Uterus (tissue), 3 donors: ENCODE measurements at regions not wholly inside any gene's neighbourhood (a gene's known extent, or its start where the extent isn't known, plus 50 kb on each side); places are given as distances from the start of the nearest gene placed in this dataset.

Experiments
- DNase-seq, 2 donors: peaks; one replicate each; pipeline ENCODE4 v3.0.0-alpha.2; 2019 to 2020
- H3K27ac ChIP-seq, 2 donors: fragments of 200-600 bp; sonication (generic); 1 replicate in 1 of 2; 2 replicates in 1 of 2; pipeline ENCODE4 v1.5.1; 2016 to 2018
- H3K27me3 ChIP-seq, 2 donors: fragments of 200-600 bp; sonication (generic); one replicate each; pipeline ENCODE4 v1.5.1; 2018 to 2019; ENCODE audit warnings: control low read depth in 1 of 2
- H3K36me3 ChIP-seq, 2 donors: fragments of 200-600 bp; sonication (generic); one replicate each; pipeline ENCODE4 v1.5.1; 2019; ENCODE audit warnings: control low read depth in 1 of 2
- H3K4me1 ChIP-seq, 2 donors: fragments of 200-600 bp; sonication (generic); one replicate each; pipeline ENCODE4 v1.5.1; 2018 to 2019; ENCODE audit warnings: control low read depth in 1 of 2
- H3K4me3 ChIP-seq, 2 donors: fragments of 200-600 bp; sonication (generic); 1 replicate in 1 of 2; 2 replicates in 1 of 2; pipeline ENCODE4 v1.5.1; 2018 to 2019; ENCODE audit warnings: mild to moderate bottlenecking in 1 of 2
- H3K9me3 ChIP-seq, 2 donors: fragments of 200-600 bp; sonication (generic); one replicate each; pipeline ENCODE4 v1.5.1; 2019; ENCODE audit warnings: control low read depth in 1 of 2
- POLR2A ChIP-seq, 2 donors: fragments of 450-650 bp; IDR thresholded peaks; one replicate each; pipeline ENCODE4 v1.6.1; 2016; ENCODE audit warnings: antibody characterized with exemption in 2 of 2, mild to moderate bottlenecking in 1 of 2, moderate library complexity in 1 of 2
- intact Hi-C: fragments of 100-400 bp; cut with DNase I; formaldehyde crosslinking; loops from one replicate; pipeline ENCODE4 v1.15.1; 2023; ENCODE audit warnings: low total_unique reads
- TF ChIP-seq, protein P1 (sequence below), 4 experiments: fragments of 200-600 bp in 2 of 4; fragments of 450-650 bp in 2 of 4; sonication (generic) in 2 of 4; IDR thresholded peaks; one replicate each; pipeline ENCODE4 v1.5.1; 2016 to 2019; ENCODE audit warnings: antibody characterized with exemption in 4 of 4, mild to moderate bottlenecking in 2 of 4, moderate library complexity in 1 of 4
- donor health status: DM: yes; HTN: yes; CAD: no.

DNA sequence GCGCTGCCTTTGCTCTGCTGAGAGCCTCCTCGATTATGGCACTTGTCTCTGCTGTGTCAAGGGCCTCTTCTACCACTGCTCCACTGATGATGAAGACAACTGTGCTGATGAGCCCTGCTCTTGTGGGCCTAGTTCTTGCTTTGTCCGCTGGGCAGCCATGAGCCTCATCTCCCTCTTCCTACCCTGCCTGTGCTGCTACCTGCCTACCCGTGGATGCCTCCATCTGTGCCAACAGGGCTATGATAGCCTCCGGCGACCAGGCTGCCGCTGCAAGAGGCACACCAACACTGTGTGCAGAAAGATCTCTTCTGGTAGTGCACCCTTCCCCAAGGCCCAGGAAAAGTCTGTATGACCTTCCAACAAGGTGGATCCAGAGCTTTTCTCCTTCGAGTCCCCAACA lies 106.8 kb upstream of the VAMP7 start:
- no peak overlapping the region for H3K4me3 ChIP-seq
- DNase-seq = no peak
- H3K9me3 ChIP-seq = no peaks in the 10 kb centered on the region
- H3K4me1 ChIP-seq = no peaks in the 10 kb centered on the region
- no peaks in the 10 kb centered on the region for H3K36me3 ChIP-seq
- intact Hi-C loops = no loop called here
- TF ChIP-seq, protein P1, sequence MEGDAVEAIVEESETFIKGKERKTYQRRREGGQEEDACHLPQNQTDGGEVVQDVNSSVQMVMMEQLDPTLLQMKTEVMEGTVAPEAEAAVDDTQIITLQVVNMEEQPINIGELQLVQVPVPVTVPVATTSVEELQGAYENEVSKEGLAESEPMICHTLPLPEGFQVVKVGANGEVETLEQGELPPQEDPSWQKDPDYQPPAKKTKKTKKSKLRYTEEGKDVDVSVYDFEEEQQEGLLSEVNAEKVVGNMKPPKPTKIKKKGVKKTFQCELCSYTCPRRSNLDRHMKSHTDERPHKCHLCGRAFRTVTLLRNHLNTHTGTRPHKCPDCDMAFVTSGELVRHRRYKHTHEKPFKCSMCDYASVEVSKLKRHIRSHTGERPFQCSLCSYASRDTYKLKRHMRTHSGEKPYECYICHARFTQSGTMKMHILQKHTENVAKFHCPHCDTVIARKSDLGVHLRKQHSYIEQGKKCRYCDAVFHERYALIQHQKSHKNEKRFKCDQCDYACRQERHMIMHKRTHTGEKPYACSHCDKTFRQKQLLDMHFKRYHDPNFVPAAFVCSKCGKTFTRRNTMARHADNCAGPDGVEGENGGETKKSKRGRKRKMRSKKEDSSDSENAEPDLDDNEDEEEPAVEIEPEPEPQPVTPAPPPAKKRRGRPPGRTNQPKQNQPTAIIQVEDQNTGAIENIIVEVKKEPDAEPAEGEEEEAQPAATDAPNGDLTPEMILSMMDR (IDR thresholded peaks at IDR 0.05) = no peak
- no peak for TF ChIP-seq POLR2A (IDR thresholded peaks at IDR 0.05)
- no peaks in the 10 kb centered on the region for H3K27me3 ChIP-seq
- no peak overlapping the region for H3K27ac ChIP-seq

DNA sequence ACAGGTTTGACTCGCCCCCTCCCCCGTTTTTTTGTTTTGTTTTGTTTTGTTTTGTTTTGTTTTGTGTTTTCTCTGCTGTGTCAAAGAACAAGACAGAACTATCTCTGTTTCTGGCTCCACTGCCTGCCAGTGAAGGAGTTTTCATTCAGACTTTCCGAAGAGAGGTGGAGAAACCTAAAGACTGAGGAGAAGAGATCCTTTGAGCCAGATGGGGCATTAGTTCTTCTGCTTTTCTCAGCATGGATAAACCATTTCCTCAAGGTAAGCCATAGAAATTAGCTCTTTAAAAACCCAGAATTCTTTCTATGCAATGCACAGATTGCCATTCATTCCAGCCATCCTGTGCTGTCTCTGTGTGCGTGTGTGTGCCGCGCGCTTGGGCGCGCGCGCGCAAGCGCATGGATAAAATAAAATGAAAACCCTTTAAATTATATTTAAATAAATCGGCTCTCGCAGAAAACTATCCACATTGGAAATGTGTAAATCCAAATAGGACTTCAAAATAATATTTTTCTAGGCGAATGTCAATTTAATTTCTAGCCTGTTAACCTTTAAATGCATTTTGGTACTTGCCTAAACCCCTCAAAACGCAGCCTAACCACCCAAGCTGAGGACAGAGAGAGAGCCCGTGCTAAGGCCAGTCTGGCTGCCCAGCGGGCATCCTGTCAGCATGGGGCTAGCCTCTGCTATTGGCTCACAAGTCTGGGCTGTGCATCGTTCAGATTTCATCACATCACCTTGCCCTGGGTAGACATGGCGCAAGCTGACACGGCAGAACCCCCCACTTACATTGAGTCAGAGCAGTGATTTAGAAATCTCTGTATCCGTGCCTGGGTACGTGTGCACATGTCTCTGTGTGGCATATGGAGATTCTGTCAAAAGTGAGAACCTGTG lies 113.0 kb upstream of the VAMP7 start:
- H3K27me3 ChIP-seq = no peaks in the 10 kb centered on the region
- peak overlapping the region in 1 of 2 donors; percentile 20 for H3K27ac ChIP-seq
- TF ChIP-seq, protein P1 (IDR thresholded peaks at IDR 0.05) = no peak
- no peak for TF ChIP-seq POLR2A (IDR thresholded peaks at IDR 0.05)
- H3K9me3 ChIP-seq = no peaks in the 10 kb centered on the region
- no peaks in the 10 kb centered on the region for H3K36me3 ChIP-seq
- no peaks in the 10 kb centered on the region for H3K4me1 ChIP-seq
- intact Hi-C loops = no loop called here
- DNase-seq = no peak
- H3K4me3 ChIP-seq = peak overlapping the region in 1 of 2 donors; percentile 32

DNA sequence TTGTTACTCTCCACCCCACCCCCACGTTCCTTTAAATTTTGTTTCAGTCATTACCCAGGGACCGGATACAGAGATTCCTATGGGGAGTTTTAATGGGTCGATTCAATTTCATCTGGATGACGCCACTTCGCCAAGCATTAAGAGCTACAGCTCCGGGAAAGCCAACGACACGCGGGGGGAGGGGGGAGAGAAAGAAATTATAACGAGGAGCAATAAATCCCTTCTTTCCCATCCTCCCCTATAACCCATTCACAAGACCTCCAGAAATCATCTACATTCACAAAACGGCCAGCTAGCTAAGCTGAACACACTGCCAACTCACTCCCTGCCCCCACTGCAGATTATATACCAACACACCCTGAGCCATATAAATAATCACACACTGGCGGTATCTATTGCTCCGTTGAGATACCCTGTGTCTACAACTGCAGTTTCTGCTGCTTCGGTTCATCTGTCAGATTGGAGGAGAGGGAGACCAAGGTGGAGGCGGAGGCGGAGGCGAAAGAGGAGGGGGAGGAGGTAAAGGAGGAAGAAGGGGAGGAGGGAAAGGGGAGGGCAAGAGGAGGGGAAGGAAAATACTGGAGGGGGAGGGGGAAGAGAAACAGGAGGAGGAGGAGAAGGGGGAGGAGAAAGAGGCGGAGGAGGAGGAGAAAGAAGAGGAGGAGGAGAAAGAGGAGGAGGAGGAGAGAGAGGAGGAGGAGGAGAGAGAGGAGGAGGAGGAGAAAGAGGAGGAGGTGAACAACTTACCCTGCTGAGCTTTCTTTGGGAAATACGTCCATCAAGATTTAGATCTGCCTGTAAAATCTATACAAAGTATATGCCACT lies 113.9 kb upstream of the VAMP7 start:
- H3K27ac ChIP-seq = peak overlapping the region; percentile 58 to 61
- H3K27me3 ChIP-seq = no peaks in the 10 kb centered on the region
- DNase-seq = peak; percentile 41 to 59
- H3K9me3 ChIP-seq = no peaks in the 10 kb centered on the region
- H3K4me3 ChIP-seq = peak overlapping the region; percentile 28 to 32
- H3K4me1 ChIP-seq = no peaks in the 10 kb centered on the region
- intact Hi-C loops = no loop called here
- no peaks in the 10 kb centered on the region for H3K36me3 ChIP-seq
- no peak for TF ChIP-seq POLR2A (IDR thresholded peaks at IDR 0.05)
- TF ChIP-seq, protein P1 (IDR thresholded peaks at IDR 0.05) = no peak

DNA sequence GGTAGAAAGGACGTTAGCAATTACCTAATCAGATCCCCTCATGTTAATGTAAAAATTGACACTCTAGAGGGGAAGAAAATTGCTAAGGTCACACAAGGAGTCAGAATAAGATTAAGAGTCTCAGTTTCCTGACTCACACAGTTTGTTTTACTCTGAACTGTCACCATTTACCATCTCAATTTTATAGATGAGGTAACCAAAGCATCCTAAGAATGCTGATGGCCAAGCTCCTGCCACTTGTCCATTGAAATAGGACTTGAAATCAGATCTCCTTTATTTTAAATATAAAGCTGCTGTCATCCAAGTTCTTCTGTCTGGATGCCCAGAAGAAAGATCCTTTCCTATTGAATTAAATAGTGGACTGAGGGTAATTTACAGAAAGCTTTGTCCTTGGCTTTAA lies 114.8 kb upstream of the VAMP7 start:
- Histone ChIP-seq H3K4me3 (no peak overlapping the region), H3K27ac (peak overlapping the region in 1 of 2 donors; percentile 61), H3K36me3 (no peaks in the 10 kb centered on the region), H3K4me1 (no peaks in the 10 kb centered on the region), H3K27me3 (no peaks in the 10 kb centered on the region), H3K9me3 (no peaks in the 10 kb centered on the region)
- intact Hi-C loops = no loop called here
- no peak for DNase-seq
- TF ChIP-seq POLR2A (IDR thresholded peaks at IDR 0.05) = no peak
- TF ChIP-seq, protein P1 (IDR thresholded peaks at IDR 0.05) = no peak

DNA sequence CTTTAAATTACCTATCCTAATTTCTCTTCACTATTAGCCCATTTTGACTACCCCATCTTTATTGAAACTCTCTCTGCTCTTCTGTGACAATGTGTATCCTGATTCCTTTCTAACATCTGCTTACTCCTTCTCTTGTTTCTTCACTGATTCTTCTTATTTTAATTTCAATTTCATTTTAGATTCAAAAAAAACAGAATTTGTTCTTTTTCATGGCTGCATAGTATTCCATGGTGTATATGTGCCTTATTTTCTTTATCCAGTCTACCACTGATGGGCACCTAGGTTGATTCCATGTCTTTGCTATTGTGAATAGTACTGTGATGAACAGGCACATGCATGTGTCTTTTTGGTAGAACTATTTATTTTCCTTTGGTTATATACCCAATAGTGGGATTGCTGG lies 120.0 kb upstream of the VAMP7 start:
- H3K4me1 ChIP-seq = no peaks in the 10 kb centered on the region
- TF ChIP-seq, protein P1 (IDR thresholded peaks at IDR 0.05) = no peak
- TF ChIP-seq POLR2A (IDR thresholded peaks at IDR 0.05) = no peak
- H3K27me3 ChIP-seq = no peaks in the 10 kb centered on the region
- DNase-seq = no peak
- no peaks in the 10 kb centered on the region for H3K36me3 ChIP-seq
- intact Hi-C loops = no loop called here
- no peak overlapping the region for H3K4me3 ChIP-seq
- H3K27ac ChIP-seq = no peak overlapping the region
- H3K9me3 ChIP-seq = no peaks in the 10 kb centered on the region
